T-helper 1 cell treated with Interleukin-12 subunit alpha and Interleukin-12 subunit beta and Interleukin-4 antibody, amounts not matched to agents 30 ng/mL and 1 ng/mL, for 36 hours (primary cell): ENCODE measurements at regions not wholly inside any gene's neighbourhood (a gene's known extent, or its start where the extent isn't known, plus 50 kb on each side); places are given as distances from the start of the nearest gene placed in this dataset.
"Not testable (repeated sequence)": the region's sequence is repeated elsewhere in the genome, so short reads cannot be mapped to it uniquely, and the experiment has no call there.

Experiments
- intact Hi-C: fragments of 100-400 bp; cut with micrococcal nuclease; formaldehyde crosslinking; loops from one replicate; pipeline ENCODE4 v1.15.1; 2024

DNA sequence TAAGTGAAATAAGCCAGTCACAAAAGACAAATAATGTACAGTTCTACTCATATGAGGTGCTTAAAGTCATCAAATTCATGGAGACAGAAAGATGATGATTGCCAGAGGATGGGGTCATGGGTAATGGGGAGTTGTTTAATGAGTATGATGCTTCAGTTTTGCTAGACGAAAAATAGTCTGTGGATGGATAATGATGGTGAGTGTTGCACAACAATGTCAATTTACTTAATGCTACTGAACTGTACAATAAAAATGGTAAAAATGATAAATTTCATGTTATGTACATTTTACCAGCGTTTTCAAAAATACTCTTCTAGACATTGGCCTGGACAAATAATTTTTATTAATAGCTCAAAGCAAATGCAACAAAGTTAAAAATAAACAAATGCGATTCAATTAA lies 118.5 kb upstream of the KYNU start:
- intact Hi-C loops = no loop called here

DNA sequence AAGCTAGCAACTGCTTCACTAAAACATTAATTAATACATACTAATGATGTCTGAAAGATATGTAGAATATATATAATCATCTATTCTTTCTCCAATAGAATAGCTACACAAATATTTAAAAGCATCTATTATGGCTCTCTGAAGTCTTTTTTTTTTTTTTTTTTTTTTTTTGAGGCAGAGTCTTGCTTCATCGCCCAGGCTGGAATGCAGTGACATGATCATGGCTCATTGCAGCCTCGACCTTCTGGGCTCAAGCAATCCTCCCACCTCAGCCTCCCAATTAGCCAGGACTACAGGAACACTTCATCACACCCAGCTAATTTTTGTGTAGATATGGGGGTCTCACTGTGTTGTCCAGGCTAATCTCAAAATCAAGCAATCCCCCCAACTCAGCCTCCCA lies 120.4 kb upstream of the KYNU start:
- intact Hi-C loops = no loop called here

DNA sequence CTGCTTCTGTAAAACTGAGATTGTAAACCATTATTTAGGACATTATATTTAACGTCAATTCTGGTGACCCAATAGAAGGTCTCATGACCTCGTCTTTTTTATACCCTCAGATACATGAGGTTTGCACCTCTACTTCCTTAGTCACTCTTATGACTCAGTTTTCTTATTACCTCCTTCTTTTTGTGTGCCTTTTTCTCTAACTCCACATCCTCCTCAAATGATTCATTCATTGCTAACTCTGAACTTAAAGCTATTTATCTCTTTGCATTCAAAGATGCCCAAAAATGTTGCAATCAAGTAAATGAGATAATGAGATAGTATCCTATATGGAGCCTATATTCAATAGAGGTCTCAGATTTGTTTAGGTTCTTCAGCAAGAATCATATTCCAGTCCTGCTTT lies 121.0 kb upstream of the KYNU start:
- intact Hi-C loops = no loop called here

DNA sequence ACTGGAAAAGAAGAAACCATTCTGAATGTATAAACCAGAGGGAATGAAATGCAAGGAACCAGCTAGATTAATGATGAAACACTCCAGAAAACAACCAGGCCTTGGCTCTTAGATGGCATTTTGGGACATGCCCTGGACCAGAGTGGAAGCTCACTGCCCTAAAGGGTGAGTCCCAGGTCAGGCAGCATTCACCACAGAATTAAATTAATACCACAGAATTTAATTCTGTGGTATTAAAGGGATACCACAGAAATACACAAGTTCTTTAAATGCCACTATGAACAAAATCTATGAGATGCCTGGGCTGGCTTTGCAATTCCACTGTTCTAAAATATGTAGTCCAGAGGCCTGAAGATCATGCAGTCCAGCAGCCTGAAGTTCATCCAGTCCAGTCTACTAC lies 122.3 kb upstream of the KYNU start:
- intact Hi-C loops = no loop called here

DNA sequence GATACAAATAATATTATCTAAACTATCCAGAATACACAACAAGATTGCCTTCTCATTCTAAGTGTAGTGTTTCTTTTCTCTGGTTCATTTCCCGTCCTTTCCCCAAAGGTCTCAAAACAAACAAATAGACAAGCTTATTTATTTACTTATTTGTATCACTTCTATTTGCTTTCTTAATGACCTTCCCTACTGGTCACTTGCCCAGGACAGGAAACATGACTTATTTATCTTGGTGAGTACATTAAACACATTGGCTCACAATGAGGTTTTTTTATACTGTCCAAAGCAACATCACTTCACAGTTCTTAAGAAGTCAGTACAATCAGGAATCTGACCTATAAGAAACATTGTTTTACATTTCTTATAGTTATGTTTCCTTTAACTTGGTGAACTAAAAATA lies 123.3 kb upstream of the KYNU start:
- intact Hi-C loops = no loop called here

DNA sequence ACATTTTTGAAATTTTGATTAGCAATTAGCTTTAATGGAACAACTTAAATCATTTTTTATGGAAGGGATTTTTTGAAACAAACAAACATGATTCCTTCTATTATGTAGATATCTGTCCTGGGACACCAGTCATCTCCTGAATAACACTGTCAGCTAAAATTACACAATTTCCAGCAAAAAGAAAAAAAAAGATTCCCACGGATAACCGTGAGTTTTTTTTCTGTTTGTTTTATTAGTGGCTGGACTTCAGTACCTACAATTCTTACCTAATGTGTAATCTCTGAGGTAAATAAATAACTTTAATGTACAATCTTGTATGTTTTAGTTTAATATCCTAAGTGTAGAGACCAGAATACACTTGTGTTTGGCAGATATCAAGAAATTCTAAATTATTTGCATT lies 126.6 kb upstream of the KYNU start:
- intact Hi-C loops = no loop called here

DNA sequence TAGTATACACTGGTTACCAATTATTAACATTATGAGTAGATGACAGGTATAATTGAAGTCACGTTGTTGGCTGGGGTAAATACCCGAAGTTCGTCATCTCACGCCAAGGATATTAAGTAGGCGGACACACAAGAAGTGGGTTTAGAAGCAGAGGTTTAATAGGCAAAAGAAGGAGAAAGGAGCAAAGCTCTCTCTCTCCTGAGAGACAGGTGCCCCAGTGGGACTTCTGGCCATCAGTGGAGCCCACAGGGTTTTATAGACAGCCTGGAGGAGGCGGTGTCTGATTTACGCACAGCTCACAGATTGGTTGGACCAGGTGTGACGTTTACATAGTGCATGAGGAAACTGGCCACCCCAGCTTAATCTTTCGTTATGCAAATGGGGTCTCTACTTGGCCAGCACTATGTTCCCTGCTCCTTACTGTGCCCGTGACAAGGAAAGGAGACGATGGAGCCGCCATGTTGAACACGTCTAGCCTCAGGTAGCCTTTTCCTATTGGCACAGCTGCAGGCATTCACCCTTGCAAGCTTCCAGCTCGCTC lies 128.8 kb upstream of the KYNU start:
- intact Hi-C loops = no loop called here

DNA sequence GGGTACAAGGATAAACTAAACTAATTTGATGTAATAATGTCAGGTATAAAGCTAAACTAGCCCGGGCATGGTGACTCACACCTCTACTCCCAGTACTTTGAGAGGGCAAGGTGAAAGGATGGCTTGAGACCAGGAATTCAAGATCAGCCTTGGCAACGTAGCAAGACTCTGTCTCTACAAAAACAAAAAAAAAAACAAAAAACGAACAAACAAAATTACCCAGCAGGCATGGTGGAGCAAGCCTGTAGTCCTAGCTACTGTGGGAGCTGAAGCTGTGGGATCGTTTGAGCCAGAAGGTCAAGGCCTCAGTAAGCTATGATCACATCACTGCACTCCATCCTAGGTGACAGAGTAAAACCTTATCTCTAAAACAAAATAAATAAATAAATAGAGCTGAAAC lies 131.8 kb upstream of the KYNU start:
- intact Hi-C loops = no loop called here

DNA sequence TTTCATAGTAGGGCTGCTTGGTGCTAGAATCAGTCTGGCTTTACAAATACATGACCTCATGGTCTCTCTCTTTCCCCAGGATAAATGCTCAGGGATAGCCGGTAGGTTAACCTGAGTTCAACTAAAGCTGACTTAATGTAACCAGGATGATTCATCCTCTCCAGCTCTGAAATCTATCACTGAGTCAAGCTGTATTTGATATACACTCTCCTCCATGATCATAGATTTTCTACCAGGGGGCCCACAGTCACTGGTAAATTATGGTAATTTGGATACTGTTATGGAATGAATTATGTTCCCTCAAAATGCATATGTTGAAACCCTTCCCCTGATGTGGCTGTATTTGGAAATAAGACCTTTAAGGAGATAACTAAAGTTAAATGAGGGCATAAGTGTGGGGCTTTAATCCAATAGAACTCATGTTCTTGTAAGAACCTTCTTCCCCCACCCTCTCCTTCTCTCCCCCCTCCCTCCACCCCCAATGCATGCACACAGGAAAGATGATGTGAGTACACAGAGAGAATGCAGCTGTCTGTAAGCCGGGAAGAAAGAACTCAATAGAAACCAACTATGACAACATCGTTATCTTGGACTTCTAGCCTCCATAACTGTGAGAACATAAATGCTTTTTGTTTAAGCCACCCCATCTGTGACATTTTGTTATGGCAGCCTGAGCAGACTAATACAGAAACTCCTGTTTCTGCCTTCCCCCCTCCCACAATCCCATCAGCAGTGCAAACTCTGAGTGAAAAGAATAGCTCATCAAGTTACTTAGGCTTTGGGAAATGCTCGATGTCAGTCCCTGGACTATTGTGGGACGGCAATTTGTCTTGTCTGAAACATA lies 134.9 kb upstream of the KYNU start:
- intact Hi-C loops = no loop called here

DNA sequence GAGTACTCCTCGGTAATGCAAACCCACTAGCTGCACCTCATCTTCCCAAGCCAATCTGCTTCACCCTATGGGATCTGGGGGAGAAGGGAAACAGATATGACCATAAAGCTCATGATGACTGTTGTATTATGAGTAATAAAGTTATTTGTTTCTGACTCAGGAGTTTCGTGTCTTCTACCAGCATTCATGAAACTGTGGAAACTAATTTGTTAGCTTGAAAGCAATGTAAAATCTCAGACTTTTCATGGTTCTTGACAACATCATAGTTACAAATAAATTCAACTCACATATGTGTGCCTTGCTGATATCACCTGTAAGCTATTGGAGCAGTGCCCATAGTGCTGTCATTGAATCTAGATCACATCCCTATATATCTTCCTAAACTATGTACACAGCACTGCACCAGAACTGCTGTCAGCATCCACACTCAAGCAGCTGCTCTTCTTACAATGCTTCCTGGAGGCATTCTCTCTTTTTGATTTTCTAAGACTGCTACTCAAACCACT lies 135.6 kb upstream of the KYNU start:
- intact Hi-C loops = no loop called here

DNA sequence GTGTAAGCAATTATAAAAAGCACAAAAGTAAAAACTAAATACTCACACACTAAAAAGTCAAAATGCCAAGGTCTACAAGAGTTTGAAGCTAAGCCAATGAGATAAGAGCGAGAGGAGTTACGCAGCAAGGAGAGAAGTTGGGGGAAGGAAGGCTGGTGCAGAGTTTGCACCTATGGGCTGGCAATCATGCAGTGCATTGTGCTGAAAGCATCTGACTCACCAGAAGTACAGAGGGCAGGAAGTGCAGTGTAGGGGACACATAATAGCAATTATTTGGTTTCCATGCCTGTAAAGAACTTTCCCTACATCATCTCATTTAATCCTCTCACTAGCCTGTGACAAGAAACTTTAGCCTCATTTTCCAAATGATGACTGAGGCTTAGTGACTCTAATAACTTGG lies 142.7 kb upstream of the KYNU start:
- intact Hi-C loops = no loop called here

DNA sequence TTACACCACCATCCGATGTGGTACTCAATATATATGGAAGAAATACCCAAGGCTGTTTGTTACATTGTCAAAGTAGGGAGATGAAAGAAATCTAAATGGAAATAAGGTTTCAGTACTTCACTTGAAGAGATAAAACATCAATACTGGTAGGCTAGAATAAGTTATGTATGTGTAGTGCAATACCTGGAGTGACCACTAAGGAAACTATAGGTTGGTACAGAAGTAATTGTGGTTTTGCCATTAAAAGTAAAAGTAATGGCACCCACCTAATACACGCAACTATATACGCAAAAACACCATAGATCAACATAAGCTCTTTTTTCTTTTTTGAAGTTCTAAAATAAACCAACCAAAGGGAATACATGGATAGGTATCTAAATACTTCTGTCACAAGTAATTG lies 143.2 kb upstream of the KYNU start:
- intact Hi-C loops = no loop called here

DNA sequence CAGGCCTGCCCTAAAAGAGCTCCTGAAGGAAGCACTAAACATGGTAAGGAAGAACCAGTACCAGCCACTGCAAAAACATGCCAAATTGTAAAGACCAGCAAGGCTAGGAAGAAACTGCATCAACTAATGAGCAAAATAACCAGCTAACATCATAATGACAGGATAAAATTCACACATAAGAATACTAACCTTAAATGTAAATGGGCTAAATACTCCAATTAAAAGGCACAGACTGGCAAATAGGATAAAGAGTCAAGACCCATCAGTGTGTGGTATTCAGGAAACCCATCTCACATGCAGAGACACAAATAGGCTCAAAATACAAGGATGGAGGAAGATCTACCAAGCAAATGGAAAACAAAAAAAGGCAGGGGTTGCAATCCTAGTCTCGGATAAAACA lies 147.7 kb upstream of the KYNU start:
- intact Hi-C loops = not testable (repeated sequence)

DNA sequence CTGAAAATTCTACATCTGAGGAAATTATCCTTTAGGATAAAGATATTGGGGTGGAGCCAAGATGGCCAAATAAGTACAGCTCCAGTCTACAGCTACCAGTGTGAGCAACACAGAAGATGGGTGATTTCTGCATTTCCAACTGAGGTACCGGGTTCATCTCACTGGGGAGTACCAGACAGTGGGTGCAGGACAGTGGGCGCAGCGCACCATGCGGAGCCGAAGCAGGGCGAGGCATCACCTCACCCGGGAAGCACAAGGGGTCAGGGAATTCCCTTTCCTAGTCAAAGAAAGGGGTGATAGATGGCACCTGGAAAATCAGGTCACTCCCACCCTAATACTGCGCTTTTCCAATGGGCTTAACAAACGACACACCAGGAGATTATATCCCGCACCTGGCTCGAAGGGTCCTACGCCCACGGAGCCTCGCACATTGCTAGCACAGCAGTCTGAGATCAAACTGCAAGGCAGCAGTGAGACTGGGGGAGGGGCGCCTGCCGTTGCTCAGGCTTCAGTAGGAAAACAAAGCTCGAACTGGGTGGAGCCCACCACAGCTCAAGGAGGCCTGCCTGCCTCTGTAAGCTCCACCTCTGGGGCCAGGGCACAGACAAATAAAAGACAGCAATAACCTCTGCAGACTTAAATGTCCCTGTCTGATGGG lies 149.5 kb upstream of the KYNU start:
- intact Hi-C loops = not testable (repeated sequence)

DNA sequence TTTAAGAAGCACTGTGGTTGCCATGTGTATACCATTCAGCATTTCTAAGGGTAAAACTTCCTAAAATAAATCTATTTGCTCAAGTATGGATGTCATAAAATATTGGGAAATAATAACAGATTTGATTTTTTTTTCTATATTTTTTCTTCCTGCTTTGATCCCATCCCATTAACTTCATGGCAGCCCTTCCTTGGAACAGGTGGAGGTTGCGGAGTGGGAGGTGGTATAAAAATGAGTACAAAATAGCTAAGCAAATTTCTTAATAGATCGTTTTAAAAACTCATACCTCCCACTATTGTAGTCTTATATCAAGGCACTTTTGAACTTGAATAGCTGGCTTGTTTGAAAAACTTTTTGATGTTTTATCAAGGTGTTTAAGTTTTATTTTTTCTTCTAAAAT lies 152.1 kb upstream of the KYNU start:
- intact Hi-C loops = no loop called here

DNA sequence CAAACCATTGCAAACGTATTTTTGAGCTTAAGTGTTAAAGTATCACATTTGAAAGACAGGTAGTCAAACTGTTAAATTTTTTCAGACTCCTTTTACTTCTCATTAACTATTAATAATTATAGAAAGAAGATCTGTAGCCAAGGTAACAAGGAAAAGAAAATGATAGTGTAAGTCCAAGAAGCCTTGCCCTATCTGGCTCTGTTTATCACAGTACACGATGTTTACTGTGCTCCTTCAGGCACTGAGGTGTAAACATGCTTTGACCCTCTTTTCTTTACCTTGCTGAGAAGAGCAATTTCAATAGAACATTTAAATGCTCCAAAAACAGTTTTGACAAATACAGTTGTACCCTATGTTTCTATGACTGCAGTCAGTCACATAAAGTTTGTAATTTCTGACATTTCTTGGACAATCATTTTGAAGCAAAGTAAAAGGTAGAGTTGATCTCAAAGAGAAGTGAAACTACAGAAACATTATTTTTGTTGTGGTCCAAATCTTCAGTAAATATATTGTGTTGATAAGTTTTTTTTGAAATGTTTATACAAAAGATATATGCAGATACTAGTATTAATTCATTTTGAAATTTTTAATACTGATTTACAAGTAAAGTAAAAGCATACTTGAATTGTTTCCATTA lies 152.6 kb upstream of the KYNU start:
- intact Hi-C loops = no loop called here

DNA sequence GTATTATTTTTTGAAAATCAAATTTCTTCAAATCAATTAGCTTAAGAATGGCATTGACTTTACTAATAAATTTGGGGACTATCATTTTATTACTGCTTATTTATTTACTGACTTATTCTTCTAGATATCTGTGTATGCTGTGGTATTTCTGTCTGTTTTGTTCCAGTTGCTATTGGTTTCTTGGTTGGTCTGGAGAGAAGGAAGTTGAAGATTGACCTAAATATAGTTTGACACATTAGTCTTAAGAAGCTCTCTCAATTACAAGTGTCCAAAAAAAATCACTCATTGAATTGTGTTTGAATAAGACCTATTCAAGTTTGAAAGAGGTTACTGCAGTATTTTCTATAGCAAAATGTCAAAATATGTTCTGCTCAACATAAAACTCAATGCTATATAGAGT lies 153.3 kb upstream of the KYNU start:
- intact Hi-C loops = no loop called here

DNA sequence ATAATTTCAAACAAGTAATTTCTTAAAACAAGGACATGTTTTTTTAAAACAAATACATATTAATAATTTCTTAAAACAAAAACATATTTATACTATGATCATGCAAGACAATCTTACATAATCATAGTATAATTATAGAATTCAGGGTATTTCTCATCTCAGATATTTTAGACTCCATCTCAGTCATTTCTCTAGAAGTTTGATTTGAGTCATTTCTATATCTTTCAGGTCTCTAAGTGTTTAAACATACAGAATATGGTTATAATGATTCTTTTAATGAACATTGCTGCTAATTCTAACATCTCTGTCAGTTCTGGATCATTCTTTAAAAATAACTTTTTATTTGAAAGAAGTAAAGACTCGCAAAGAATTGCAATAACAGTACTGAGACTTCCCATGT lies 154.2 kb upstream of the KYNU start:
- intact Hi-C loops = no loop called here

DNA sequence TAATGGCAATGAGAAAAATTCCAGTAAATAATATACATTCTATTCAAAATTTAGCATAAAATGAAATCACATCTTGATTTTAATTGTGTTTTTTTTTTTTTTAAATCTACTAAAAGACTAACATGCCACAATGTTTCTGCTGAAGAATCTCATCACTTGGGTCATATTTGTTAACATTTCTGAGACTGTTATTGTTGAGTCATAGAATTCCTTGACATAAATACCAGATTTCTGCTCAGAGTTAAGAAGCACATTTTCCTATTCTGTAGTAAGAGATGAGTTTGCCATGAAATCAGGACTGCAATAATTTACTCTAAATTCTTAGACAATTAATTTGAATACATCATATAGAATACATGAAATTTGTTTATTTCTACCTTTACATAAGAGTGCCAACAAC lies 154.9 kb upstream of the KYNU start:
- intact Hi-C loops = no loop called here

DNA sequence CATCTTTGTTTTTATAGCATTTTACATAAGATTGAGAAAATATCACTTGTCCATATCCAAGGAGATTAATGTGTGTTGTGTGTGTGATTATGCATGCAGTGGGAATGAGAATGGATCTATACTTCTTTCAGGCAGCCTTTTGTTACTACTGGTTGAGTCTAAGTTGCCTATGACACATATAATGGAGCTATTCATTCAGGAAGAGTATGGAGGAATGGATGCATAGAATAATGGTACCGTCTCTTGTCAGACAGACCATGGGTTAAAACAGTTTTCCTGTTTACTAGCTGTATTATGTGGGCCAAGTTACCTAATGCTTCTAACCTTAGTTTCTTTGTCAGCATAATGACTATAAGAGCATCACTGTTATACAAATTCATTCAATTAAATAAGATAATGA lies 155.4 kb upstream of the KYNU start:
- intact Hi-C loops = no loop called here

DNA sequence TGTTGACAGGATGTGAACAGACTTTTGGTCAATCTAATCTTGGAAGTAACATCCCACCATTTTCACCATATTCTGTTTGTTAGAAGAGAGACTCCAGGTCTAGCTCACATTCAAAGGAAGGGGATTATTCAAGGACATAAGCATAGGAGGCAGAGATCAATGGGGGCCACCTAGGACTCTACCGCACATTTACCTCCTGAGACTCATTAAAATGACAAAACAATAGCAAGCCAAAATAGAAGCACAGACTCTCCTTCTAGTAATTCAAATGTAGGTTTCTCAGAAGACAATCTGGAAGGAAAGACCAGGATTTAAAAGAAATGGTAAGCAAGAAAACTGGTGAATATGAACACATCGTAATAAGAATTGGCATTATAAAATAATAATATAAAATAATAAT lies 156.4 kb upstream of the KYNU start:
- intact Hi-C loops = no loop called here

DNA sequence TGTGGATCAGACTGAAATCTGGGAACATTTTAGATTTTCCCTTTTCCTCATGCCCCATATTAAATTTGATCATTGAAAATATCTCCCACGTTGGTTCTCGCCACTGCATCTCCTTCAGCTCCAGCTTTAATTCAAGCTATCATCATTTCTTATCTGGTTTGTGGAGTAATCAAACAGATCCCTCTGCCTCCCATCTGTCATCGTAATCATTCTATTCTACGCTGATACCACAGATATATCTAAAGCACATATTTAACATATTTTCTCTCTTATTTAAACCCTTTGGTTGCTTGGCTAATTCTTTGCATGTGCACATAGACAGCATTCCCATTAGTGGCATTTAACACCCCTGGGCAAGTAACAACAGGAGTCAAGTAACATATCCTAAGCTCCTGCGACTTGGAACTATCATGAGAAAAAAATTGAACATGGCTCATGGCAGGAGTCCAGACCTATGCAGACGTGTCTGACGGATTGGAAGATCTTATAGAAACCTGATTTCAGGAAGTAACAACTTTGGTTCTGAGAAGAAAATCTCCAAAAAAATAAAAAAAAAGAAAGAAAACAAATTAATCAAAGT lies 158.8 kb upstream of the KYNU start:
- intact Hi-C loops = no loop called here
